ENCODE measurements at regions not wholly inside any gene's neighbourhood (a gene's known extent, or its start where the extent isn't known, plus 50 kb on each side); places are given as distances from the start of the nearest gene placed in this dataset.

DNA sequence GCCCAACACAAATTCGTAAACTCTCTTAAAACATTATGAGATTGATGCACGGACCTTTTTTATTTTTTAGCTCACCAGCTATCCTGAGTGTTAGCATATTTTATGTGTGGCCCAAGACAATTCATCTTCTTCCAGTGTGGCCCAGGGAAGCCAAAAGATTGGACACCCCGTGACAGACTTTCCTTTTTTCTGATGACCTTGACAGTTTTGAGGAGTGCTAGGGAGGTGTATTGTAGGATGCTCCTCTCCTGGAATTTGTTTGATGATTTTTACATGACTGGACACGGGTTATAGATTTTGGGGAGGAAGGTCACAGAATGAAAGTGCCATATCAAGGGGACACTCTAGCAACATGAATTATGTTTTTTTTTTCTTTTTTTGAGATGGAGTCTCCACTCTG lies 69.3 kb upstream of the FANCC start:
- Mint-ChIP-seq H3K4me1 (no peaks in the 10 kb centered on the region), H3K27me3 (peaks cover 43% of the 10 kb centered on the region), H3K27ac (no peak overlapping the region), H3K9me3 (ENCODE audit: insufficient read depth) (no peaks in the 10 kb centered on the region), H3K4me3 (no peak overlapping the region)
- CTCF ChIA-PET, result no interaction called here
- DNase-seq, result no peak
- H3K9ac ChIP-seq (ENCODE audit: low read length), result no peak overlapping the region
- no peaks in the 10 kb centered on the region for H3K9me3 ChIP-seq (ENCODE audit: control extremely low read depth in 1 of 3, control insufficient read depth in 2 of 3, insufficient read depth in 1 of 3, low read length in 2 of 3)
- peaks cover 0 to 5% (median 2%) of the 10 kb centered on the region in 4 experiments for H3K27me3 ChIP-seq (replicated peaks in 1 of 4; ENCODE audit: control extremely low read depth in 1 of 4, control insufficient read depth in 3 of 4, insufficient read depth in 4 of 4, low read length in 3 of 4)
- H3K79me2 ChIP-seq (ENCODE audit: control insufficient read depth, insufficient read depth, low read length), result no peaks in the 10 kb centered on the region
- no peak for ATAC-seq (ENCODE audit: low read depth)
- intact Hi-C loops (cut with micrococcal nuclease), result no loop called here
- H3K4me2 ChIP-seq (replicated peaks; ENCODE audit: low read depth, low read length, poor library complexity, severe bottlenecking), result no peak overlapping the region
- H3K4me1 ChIP-seq (ENCODE audit: control insufficient read depth in 2 of 2, insufficient read depth in 2 of 2, low read length in 2 of 2), result no peaks in the 10 kb centered on the region
- no peak overlapping the region for H2AFZ ChIP-seq (ENCODE audit: insufficient read depth, low read depth, low read length, poor library complexity, severe bottlenecking)
- WGBS (ENCODE audit: insufficient coverage), result 94% methylated on average over 2 of the region's 4 CpGs
- POLR2A ChIA-PET, result no interaction called here
- no peak overlapping the region for H3K27ac ChIP-seq (ENCODE audit: low read length in 2 of 2)
- no peak for TF ChIP-seq EZH2 (IDR thresholded peaks at IDR 0.05; ENCODE audit: borderline replicate concordance, insufficient read depth, low read depth, low read length, poor library complexity, severe bottlenecking)
- TF ChIP-seq, protein P1, sequence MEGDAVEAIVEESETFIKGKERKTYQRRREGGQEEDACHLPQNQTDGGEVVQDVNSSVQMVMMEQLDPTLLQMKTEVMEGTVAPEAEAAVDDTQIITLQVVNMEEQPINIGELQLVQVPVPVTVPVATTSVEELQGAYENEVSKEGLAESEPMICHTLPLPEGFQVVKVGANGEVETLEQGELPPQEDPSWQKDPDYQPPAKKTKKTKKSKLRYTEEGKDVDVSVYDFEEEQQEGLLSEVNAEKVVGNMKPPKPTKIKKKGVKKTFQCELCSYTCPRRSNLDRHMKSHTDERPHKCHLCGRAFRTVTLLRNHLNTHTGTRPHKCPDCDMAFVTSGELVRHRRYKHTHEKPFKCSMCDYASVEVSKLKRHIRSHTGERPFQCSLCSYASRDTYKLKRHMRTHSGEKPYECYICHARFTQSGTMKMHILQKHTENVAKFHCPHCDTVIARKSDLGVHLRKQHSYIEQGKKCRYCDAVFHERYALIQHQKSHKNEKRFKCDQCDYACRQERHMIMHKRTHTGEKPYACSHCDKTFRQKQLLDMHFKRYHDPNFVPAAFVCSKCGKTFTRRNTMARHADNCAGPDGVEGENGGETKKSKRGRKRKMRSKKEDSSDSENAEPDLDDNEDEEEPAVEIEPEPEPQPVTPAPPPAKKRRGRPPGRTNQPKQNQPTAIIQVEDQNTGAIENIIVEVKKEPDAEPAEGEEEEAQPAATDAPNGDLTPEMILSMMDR (IDR thresholded peaks at IDR 0.05), result no peak
- H4K20me1 ChIP-seq (ENCODE audit: control insufficient read depth, insufficient read depth, low read length, poor library complexity, severe bottlenecking), result no peaks in the 10 kb centered on the region
- H3K4me3 ChIP-seq (ENCODE audit: control extremely low read depth in 1 of 5, extremely low read depth in 1 of 5, insufficient read depth in 1 of 5, low read depth in 2 of 5, low read length in 4 of 5), result no peak overlapping the region
- H3K36me3 ChIP-seq (replicated peaks in 1 of 2; ENCODE audit: control extremely low read depth in 1 of 2, control insufficient read depth in 1 of 2, extremely low read depth in 1 of 2, insufficient read depth in 2 of 2, low read length in 1 of 2), result no peaks in the 10 kb centered on the region

DNA sequence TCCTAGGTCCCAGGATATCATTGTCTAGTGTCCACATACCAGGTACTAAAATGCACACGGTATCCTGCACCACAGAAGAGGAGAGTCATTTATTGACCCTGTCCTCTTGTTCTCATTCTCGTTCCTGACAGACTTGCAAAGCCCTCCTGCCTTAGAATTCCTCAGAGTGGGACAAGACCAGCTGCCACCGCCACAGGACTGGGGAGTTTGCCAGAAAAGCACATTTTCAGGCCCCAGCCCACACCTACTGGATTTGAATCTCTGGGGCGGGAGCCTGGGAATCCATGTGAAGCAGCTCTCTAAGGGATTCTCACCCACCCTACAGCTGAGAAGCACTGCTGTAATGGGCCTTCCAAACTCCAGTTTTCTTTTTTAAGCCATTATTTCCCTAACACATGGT lies 68.0 kb upstream of the FANCC start:
- Histone ChIP-seq H3K27me3 (replicated peaks in 1 of 4; ENCODE audit: control extremely low read depth in 1 of 4, control insufficient read depth in 3 of 4, insufficient read depth in 4 of 4, low read length in 3 of 4) (peaks cover 0 to 6% (median 2%) of the 10 kb centered on the region in 4 experiments), H3K79me2 (ENCODE audit: control insufficient read depth, insufficient read depth, low read length) (no peaks in the 10 kb centered on the region), H3K4me3 (ENCODE audit: control extremely low read depth in 1 of 5, extremely low read depth in 1 of 5, insufficient read depth in 1 of 5, low read depth in 2 of 5, low read length in 4 of 5) (no peak overlapping the region), H3K27ac (ENCODE audit: low read length in 2 of 2) (no peak overlapping the region), H3K9ac (ENCODE audit: low read length) (no peak overlapping the region), H4K20me1 (ENCODE audit: control insufficient read depth, insufficient read depth, low read length, poor library complexity, severe bottlenecking) (no peaks in the 10 kb centered on the region), H3K4me1 (ENCODE audit: control insufficient read depth in 2 of 2, insufficient read depth in 2 of 2, low read length in 2 of 2) (no peaks in the 10 kb centered on the region), H2AFZ (ENCODE audit: insufficient read depth, low read depth, low read length, poor library complexity, severe bottlenecking) (no peak overlapping the region), H3K36me3 (replicated peaks in 1 of 2; ENCODE audit: control extremely low read depth in 1 of 2, control insufficient read depth in 1 of 2, extremely low read depth in 1 of 2, insufficient read depth in 2 of 2, low read length in 1 of 2) (no peaks in the 10 kb centered on the region), H3K4me2 (replicated peaks; ENCODE audit: low read depth, low read length, poor library complexity, severe bottlenecking) (no peak overlapping the region), H3K9me3 (ENCODE audit: control extremely low read depth in 1 of 3, control insufficient read depth in 2 of 3, insufficient read depth in 1 of 3, low read length in 2 of 3) (no peaks in the 10 kb centered on the region)
- intact Hi-C loops (cut with micrococcal nuclease), result no loop called here
- ChIA-PET CTCF (no interaction called here), POLR2A (no interaction called here)
- no peak overlapping the region for H3K4me3 Mint-ChIP-seq
- TF ChIP-seq, protein P1 (IDR thresholded peaks at IDR 0.05), result no peak
- no peak for TF ChIP-seq EZH2 (IDR thresholded peaks at IDR 0.05; ENCODE audit: borderline replicate concordance, insufficient read depth, low read depth, low read length, poor library complexity, severe bottlenecking)
- DNase-seq (no peak), ATAC-seq (ENCODE audit: low read depth) (no peak)
- H3K4me1 Mint-ChIP-seq, result no peaks in the 10 kb centered on the region
- no peak overlapping the region for H3K27ac Mint-ChIP-seq
- no peaks in the 10 kb centered on the region for H3K9me3 Mint-ChIP-seq (ENCODE audit: insufficient read depth)
- WGBS (ENCODE audit: insufficient coverage), result 97% methylated on average over 4 of the region's 4 CpGs
- H3K27me3 Mint-ChIP-seq, result peaks cover 51% of the 10 kb centered on the region

Measured in B cell (primary cell).